SK-N-MC (cell line): ENCODE measurements at regions not wholly inside any gene's neighbourhood (a gene's known extent, or its start where the extent isn't known, plus 50 kb on each side); places are given as distances from the start of the nearest gene placed in this dataset.
"Not testable (repeated sequence)": the region's sequence is repeated elsewhere in the genome, so short reads cannot be mapped to it uniquely, and the experiment has no call there.

Source experiments
- EZH2 ChIP-seq: fragments of 200-600 bp; sonication (generic); IDR thresholded peaks from one replicate; pipeline ENCODE4 v1.6.1; 2017; ENCODE audit warnings: antibody characterized with exemption
- POLR2AphosphoS5 ChIP-seq: IDR thresholded peaks from 2 replicates; pipeline ENCODE4 v1.6.1; 2012; ENCODE audit warnings: mild to moderate bottlenecking, low read depth, low read length, borderline replicate concordance

- TF ChIP-seq EZH2, POLR2AphosphoS5: not testable (repeated sequence)
Observed at GRCh38 chr9:28149361-28150050, 576.2 kb upstream of the C9orf72 start.
